Endothelial cell of hepatic sinusoid (primary cell): ENCODE measurements at regions not wholly inside any gene's neighbourhood (a gene's known extent, or its start where the extent isn't known, plus 50 kb on each side); places are given as distances from the start of the nearest gene placed in this dataset.
"Not testable (repeated sequence)": the region's sequence is repeated elsewhere in the genome, so short reads cannot be mapped to it uniquely, and the experiment has no call there.

Source experiments
- in situ Hi-C: cut with HindIII; loops from 2 replicates; pipeline ENCODE4 v1.10.0; 2017; ENCODE audit warnings: low sequenced_read_pairs

- in situ Hi-C loops, result no loop called here
These were observed 137.5 kb upstream of the SPRED1 start for GRCh38 chr15:38115121-38115520.

- in situ Hi-C loops, result no loop called here
These were observed 134.9 kb upstream of the SPRED1 start for GRCh38 chr15:38117781-38118180.

GRCh38 chr15:38119865-38120264, 132.8 kb upstream of the SPRED1 start:
- in situ Hi-C loops, result not testable (repeated sequence)

GRCh38 chr15:38127306-38127771, 125.3 kb upstream of the SPRED1 start:
- in situ Hi-C loops, result no loop called here

- in situ Hi-C loops, result no loop called here
These were observed 124.3 kb upstream of the SPRED1 start for GRCh38 chr15:38128341-38128781.

GRCh38 chr15:38128921-38129320, 123.7 kb upstream of the SPRED1 start:
- in situ Hi-C loops, result no loop called here

GRCh38 chr15:38129531-38130204, 123.0 kb upstream of the SPRED1 start:
- in situ Hi-C loops, result loop anchor here (5.0 kb wide), 1 partner anchor 43 kb away; no protein-coding TSS in a partner anchor

- in situ Hi-C loops, result loop anchor here (5.0 kb wide), 1 partner anchor 42 kb away; no protein-coding TSS in a partner anchor
These were observed 122.5 kb upstream of the SPRED1 start for GRCh38 chr15:38130205-38130567.

- in situ Hi-C loops, result loop anchor here (5.0 kb wide), 1 partner anchor 41 kb away; no protein-coding TSS in a partner anchor
These were observed 121.7 kb upstream of the SPRED1 start for GRCh38 chr15:38130740-38131498.

- in situ Hi-C loops, result loop anchor here (5.0 kb wide), 1 partner anchor 38 kb away; no protein-coding TSS in a partner anchor
These were observed 118.4 kb upstream of the SPRED1 start for GRCh38 chr15:38134252-38134651.

GRCh38 chr15:38142195-38142594, 110.4 kb upstream of the SPRED1 start:
- in situ Hi-C loops, result not testable (repeated sequence)

GRCh38 chr15:38144921-38145320, 107.7 kb upstream of the SPRED1 start:
- in situ Hi-C loops, result no loop called here

- in situ Hi-C loops, result no loop called here
These were observed 107.0 kb upstream of the SPRED1 start for GRCh38 chr15:38145651-38146111.

- in situ Hi-C loops, result no loop called here
These were observed 105.4 kb upstream of the SPRED1 start for GRCh38 chr15:38147246-38147645.

- in situ Hi-C loops, result no loop called here
These were observed 104.2 kb upstream of the SPRED1 start for GRCh38 chr15:38148471-38148870.

GRCh38 chr15:38149315-38149714, 103.3 kb upstream of the SPRED1 start:
- in situ Hi-C loops, result no loop called here

GRCh38 chr15:38150148-38150547, 102.5 kb upstream of the SPRED1 start:
- in situ Hi-C loops, result no loop called here

GRCh38 chr15:38150794-38151193, 101.8 kb upstream of the SPRED1 start:
- in situ Hi-C loops, result no loop called here

- in situ Hi-C loops, result no loop called here
These were observed 98.9 kb upstream of the SPRED1 start for GRCh38 chr15:38153781-38154180.

- in situ Hi-C loops, result no loop called here
These were observed 98.4 kb upstream of the SPRED1 start for GRCh38 chr15:38154255-38154654.

GRCh38 chr15:38154837-38155236, 97.8 kb upstream of the SPRED1 start:
- in situ Hi-C loops, result no loop called here

GRCh38 chr15:38163658-38164057, 89.0 kb upstream of the SPRED1 start:
- in situ Hi-C loops, result no loop called here
